WTC11 (cell line): ENCODE measurements at regions not wholly inside any gene's neighbourhood (a gene's known extent, or its start where the extent isn't known, plus 50 kb on each side); places are given as distances from the start of the nearest gene placed in this dataset.

Source experiments
- NFE2L1 ChIP-seq: sonication (generic); formaldehyde crosslinking; IDR thresholded peaks from 2 replicates; pipeline ENCODE4 v1.8.1; 2023; ENCODE audit warnings: missing genetic modification reagents
- TF ChIP-seq, protein P1 (sequence below): sonication (generic); formaldehyde crosslinking; IDR thresholded peaks from 2 replicates; pipeline ENCODE4 v1.8.0; 2022; ENCODE audit warnings: mild to moderate bottlenecking, missing genetic modification reagents
- TF ChIP-seq, protein P2 (sequence below): fragments of 200-600 bp; IDR thresholded peaks from 2 replicates; pipeline ENCODE4 v1.8.0; 2022; ENCODE audit warnings: antibody characterized with exemption

DNA sequence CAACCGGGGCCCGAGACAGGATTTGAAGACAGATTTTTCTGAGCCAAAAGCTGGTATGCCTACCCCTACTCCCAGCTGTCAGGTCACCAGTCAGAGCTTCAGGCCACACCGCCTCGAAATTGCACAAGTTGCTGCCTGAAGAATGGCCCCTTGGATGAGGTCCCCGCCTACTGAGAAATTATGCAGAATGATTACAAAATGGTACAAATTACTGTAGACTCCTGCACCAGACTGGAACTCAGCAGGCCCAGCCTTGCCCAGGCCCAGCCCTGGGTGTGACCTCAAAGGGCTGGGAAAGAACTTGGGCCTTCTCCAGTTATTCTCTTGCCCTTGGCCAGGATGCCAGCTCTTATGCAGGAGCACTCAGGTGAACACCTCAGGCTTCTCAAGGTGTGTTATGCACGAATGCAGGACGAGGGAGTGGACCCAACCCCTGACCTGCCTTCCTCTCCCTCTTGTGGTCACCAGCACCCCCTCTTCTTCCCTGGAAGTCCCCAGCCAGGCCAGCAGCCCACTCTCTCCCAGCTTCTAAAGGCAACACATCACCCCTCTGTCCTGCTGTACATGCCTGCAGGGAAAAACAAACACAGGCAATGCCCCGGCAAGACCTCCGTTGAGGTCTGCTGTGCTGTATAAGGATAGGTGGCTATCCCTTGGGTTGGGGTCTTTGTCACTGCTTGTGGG, 88.7 kb upstream of the NAA20 start:
- no peak for TF ChIP-seq NFE2L1 (CRISPR knock-in tag)
- TF ChIP-seq, protein P1, sequence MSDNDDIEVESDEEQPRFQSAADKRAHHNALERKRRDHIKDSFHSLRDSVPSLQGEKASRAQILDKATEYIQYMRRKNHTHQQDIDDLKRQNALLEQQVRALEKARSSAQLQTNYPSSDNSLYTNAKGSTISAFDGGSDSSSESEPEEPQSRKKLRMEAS (CRISPR knock-in tag): no peak
- TF ChIP-seq, protein P2, sequence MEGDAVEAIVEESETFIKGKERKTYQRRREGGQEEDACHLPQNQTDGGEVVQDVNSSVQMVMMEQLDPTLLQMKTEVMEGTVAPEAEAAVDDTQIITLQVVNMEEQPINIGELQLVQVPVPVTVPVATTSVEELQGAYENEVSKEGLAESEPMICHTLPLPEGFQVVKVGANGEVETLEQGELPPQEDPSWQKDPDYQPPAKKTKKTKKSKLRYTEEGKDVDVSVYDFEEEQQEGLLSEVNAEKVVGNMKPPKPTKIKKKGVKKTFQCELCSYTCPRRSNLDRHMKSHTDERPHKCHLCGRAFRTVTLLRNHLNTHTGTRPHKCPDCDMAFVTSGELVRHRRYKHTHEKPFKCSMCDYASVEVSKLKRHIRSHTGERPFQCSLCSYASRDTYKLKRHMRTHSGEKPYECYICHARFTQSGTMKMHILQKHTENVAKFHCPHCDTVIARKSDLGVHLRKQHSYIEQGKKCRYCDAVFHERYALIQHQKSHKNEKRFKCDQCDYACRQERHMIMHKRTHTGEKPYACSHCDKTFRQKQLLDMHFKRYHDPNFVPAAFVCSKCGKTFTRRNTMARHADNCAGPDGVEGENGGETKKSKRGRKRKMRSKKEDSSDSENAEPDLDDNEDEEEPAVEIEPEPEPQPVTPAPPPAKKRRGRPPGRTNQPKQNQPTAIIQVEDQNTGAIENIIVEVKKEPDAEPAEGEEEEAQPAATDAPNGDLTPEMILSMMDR: no peak
